22Rv1 (cell line): ENCODE measurements at regions not wholly inside any gene's neighbourhood (a gene's known extent, or its start where the extent isn't known, plus 50 kb on each side); places are given as distances from the start of the nearest gene placed in this dataset.

Experiments used
- ZFX ChIP-seq: fragments of 450-650 bp; IDR thresholded peaks from 2 replicates; pipeline ENCODE4 v1.6.1; 2017; ENCODE audit warnings: antibody characterized with exemption, borderline replicate concordance
- TF ChIP-seq, protein P1 (sequence below): fragments of 450-650 bp; IDR thresholded peaks from 2 replicates; pipeline ENCODE4 v1.5.1; 2017; ENCODE audit warnings: mild to moderate bottlenecking

DNA sequence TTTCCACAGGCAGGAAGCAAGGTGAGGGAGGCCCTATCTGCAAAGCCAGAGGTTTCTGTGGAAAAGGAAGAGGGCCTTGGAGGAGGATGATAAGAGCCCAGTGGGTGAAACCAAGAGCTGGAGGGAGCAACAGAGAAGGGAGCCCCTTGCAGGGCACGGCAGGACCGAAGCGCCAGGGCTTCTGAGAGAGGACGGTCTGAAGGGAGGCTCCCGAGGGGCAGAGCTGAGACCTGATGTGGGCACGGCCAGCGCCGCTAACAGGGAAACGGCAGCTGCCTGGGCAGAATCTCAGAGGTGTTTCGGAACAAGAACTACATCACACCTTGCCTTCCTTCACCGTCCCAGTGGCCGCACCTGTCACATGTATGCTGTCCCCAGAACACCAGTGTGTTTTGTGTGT lies 144.3 kb upstream of the ADARB2 start:
- TF ChIP-seq, protein P1, sequence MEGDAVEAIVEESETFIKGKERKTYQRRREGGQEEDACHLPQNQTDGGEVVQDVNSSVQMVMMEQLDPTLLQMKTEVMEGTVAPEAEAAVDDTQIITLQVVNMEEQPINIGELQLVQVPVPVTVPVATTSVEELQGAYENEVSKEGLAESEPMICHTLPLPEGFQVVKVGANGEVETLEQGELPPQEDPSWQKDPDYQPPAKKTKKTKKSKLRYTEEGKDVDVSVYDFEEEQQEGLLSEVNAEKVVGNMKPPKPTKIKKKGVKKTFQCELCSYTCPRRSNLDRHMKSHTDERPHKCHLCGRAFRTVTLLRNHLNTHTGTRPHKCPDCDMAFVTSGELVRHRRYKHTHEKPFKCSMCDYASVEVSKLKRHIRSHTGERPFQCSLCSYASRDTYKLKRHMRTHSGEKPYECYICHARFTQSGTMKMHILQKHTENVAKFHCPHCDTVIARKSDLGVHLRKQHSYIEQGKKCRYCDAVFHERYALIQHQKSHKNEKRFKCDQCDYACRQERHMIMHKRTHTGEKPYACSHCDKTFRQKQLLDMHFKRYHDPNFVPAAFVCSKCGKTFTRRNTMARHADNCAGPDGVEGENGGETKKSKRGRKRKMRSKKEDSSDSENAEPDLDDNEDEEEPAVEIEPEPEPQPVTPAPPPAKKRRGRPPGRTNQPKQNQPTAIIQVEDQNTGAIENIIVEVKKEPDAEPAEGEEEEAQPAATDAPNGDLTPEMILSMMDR, result no peak
- no peak for TF ChIP-seq ZFX
